ENCODE measurements at regions not wholly inside any gene's neighbourhood (a gene's known extent, or its start where the extent isn't known, plus 50 kb on each side); places are given as distances from the start of the nearest gene placed in this dataset.

GRCh38 chr4:123495530-123495929, 98.9 kb downstream of the SPRY1 start:
- DNase-seq (ENCODE audit: low read depth), result no peak
- no peak overlapping the region for H3K4me3 ChIP-seq (ENCODE audit: low read depth, low read length)
- no peaks in the 10 kb centered on the region for H3K36me3 ChIP-seq (ENCODE audit: control insufficient read depth, insufficient read depth, low read length)
- H3K27me3 ChIP-seq (ENCODE audit: control insufficient read depth, insufficient read depth, low read length), result peaks cover 2% of the 10 kb centered on the region
- ChIA-PET POLR2A (interaction anchor here (0.5 kb wide), 1 partner anchor 255 kb away, joined by 6 read pairs; no protein-coding TSS in a partner anchor), CTCF (interaction anchor here (1.2 kb wide), 1 partner anchor 18 kb away, joined by 3 read pairs; no protein-coding TSS in a partner anchor)
- no peak for TF ChIP-seq CTCF (IDR thresholded peaks at IDR 0.05; ENCODE audit: insufficient read depth, low read depth, low read length)

GRCh38 chr4:123496421-123496820, 99.8 kb downstream of the SPRY1 start:
- Histone ChIP-seq H3K4me3 (ENCODE audit: low read depth, low read length) (no peak overlapping the region), H3K27me3 (ENCODE audit: control insufficient read depth, insufficient read depth, low read length) (peaks cover 2% of the 10 kb centered on the region), H3K36me3 (ENCODE audit: control insufficient read depth, insufficient read depth, low read length) (no peaks in the 10 kb centered on the region)
- ChIA-PET CTCF (interaction anchor here (1.2 kb wide), 1 partner anchor 19 kb away, joined by 3 read pairs; no protein-coding TSS in a partner anchor), POLR2A (no interaction called here)
- no peak for DNase-seq (ENCODE audit: low read depth)
- TF ChIP-seq CTCF (IDR thresholded peaks at IDR 0.05; ENCODE audit: insufficient read depth, low read depth, low read length), result no peak

- H3K36me3 ChIP-seq (ENCODE audit: control insufficient read depth, insufficient read depth, low read length), result no peaks in the 10 kb centered on the region
- H3K4me3 ChIP-seq (ENCODE audit: low read depth, low read length), result no peak overlapping the region
- peaks cover 2% of the 10 kb centered on the region for H3K27me3 ChIP-seq (ENCODE audit: control insufficient read depth, insufficient read depth, low read length)
- no peak for TF ChIP-seq CTCF (IDR thresholded peaks at IDR 0.05; ENCODE audit: insufficient read depth, low read depth, low read length)
- no peak for DNase-seq (ENCODE audit: low read depth)
- ChIA-PET CTCF (no interaction called here), POLR2A (no interaction called here)
Measured at GRCh38 chr4:123497340-123497739, 100.7 kb downstream of the SPRY1 start.

GRCh38 chr4:123501733-123502132, 105.1 kb downstream of the SPRY1 start:
- TF ChIP-seq CTCF (IDR thresholded peaks at IDR 0.05; ENCODE audit: insufficient read depth, low read depth, low read length), result no peak
- Histone ChIP-seq H3K36me3 (ENCODE audit: control insufficient read depth, insufficient read depth, low read length) (no peaks in the 10 kb centered on the region), H3K27me3 (ENCODE audit: control insufficient read depth, insufficient read depth, low read length) (no peaks in the 10 kb centered on the region; the same call in 1 of the 2 replicates), H3K4me3 (ENCODE audit: low read depth, low read length) (no peak overlapping the region)
- no peak for DNase-seq (ENCODE audit: low read depth)
- POLR2A ChIA-PET, result no interaction called here
- CTCF ChIA-PET, result interaction anchor here (0.6 kb wide), 1 partner anchor 97 kb away, joined by 3 read pairs; no protein-coding TSS in a partner anchor

GRCh38 chr4:123503698-123504363, 107.2 kb downstream of the SPRY1 start:
- DNase-seq (ENCODE audit: low read depth), result no peak
- no peak overlapping the region for H3K4me3 ChIP-seq (ENCODE audit: low read depth, low read length)
- no peak for TF ChIP-seq CTCF (IDR thresholded peaks at IDR 0.05; ENCODE audit: insufficient read depth, low read depth, low read length)
- no peaks in the 10 kb centered on the region for H3K36me3 ChIP-seq (ENCODE audit: control insufficient read depth, insufficient read depth, low read length)
- CTCF ChIA-PET, result interaction anchor here (1.3 kb wide), 1 partner anchor 12 kb away, joined by 3 read pairs; no protein-coding TSS in a partner anchor
- POLR2A ChIA-PET, result no interaction called here
- H3K27me3 ChIP-seq (ENCODE audit: control insufficient read depth, insufficient read depth, low read length), result no peaks in the 10 kb centered on the region
